CD14-positive monocyte (primary cell): ENCODE measurements at regions not wholly inside any gene's neighbourhood (a gene's known extent, or its start where the extent isn't known, plus 50 kb on each side); places are given as distances from the start of the nearest gene placed in this dataset.

Experiments
- DNase-seq, 3 donors: peaks; one replicate each; pipeline ENCODE4 v3.0.0-alpha.2; 2011 to 2022
- H2AFZ ChIP-seq: 2 replicates; pipeline ENCODE4 v1.6.0; 2012; ENCODE audit warnings: mild to moderate bottlenecking, low read depth, low read length, inconsistent platforms; ENCODE audit not compliant: insufficient read depth, poor library complexity, severe bottlenecking
- H3K27ac ChIP-seq, 2 donors: 1 replicate in 1 of 2; 2 replicates in 1 of 2; pipeline ENCODE4 v1.5.1; 2012 to 2013; ENCODE audit warnings: low read length in 2 of 2, control low read depth in 1 of 2, inconsistent platforms in 1 of 2, low read depth in 1 of 2, mild to moderate bottlenecking in 1 of 2
- H3K27me3 ChIP-seq, 2 donors: one replicate each; pipeline versions ENCODE4 v1.6.0 to v1.6.1; 2011 to 2013; ENCODE audit warnings: low read length in 2 of 2; ENCODE audit not compliant: control insufficient read depth in 2 of 2, insufficient read depth in 2 of 2
- H3K36me3 ChIP-seq, 2 donors: replicated peaks in 1 of 2; 1 replicate in 1 of 2; 2 replicates in 1 of 2; pipeline versions ENCODE4 v1.5.1 to v1.6.1; 2012 to 2013; ENCODE audit warnings: low read length in 2 of 2, control low read depth in 1 of 2, inconsistent platforms in 1 of 2, mild to moderate bottlenecking in 1 of 2; ENCODE audit not compliant: insufficient read depth in 2 of 2, control insufficient read depth in 1 of 2
- H3K4me1 ChIP-seq, 2 donors: 1 replicate in 1 of 2; 2 replicates in 1 of 2; pipeline versions ENCODE4 v1.5.1 to v1.6.1; 2012 to 2013; ENCODE audit warnings: low read length in 2 of 2, control low read depth in 1 of 2, inconsistent platforms in 1 of 2, mild to moderate bottlenecking in 1 of 2, moderate library complexity in 1 of 2; ENCODE audit not compliant: insufficient read depth in 2 of 2, control insufficient read depth in 1 of 2
- H3K4me2 ChIP-seq: replicated peaks from 2 replicates; pipeline ENCODE3; 2012; ENCODE audit warnings: low read length, moderate library complexity, mild to moderate bottlenecking; ENCODE audit not compliant: poor library complexity, severe bottlenecking; ENCODE audit errors: extremely low read depth
- H3K4me3 ChIP-seq, 3 experiments: fragments of 200-600 bp in 1 of 3; sonication (generic) in 1 of 3; replicated peaks in 1 of 3; 1 replicate in 2 of 3; 2 replicates in 1 of 3; pipeline ENCODE4 v1.5.1; 2011 to 2013; ENCODE audit warnings: low read length in 3 of 3, mild to moderate bottlenecking in 3 of 3, control low read depth in 2 of 3, low read depth in 2 of 3, inconsistent platforms in 1 of 3, moderate library complexity in 1 of 3
- H3K79me2 ChIP-seq: 2 replicates; pipeline ENCODE4 v1.6.0; 2012; ENCODE audit warnings: mild to moderate bottlenecking, control low read depth, inconsistent platforms, low read length, moderate library complexity; ENCODE audit not compliant: insufficient read depth
- H3K9ac ChIP-seq: 2 replicates; pipeline ENCODE4 v1.6.0; 2017; ENCODE audit warnings: low read length, mild to moderate bottlenecking; ENCODE audit not compliant: insufficient read depth, poor library complexity, severe bottlenecking
- H3K9me3 ChIP-seq, 2 donors: replicated peaks in 1 of 2; 1 replicate in 1 of 2; 2 replicates in 1 of 2; pipeline versions ENCODE4 v1.5.1 to v1.6.1; 2012 to 2013; ENCODE audit warnings: low read length in 2 of 2, control low read depth in 1 of 2; ENCODE audit not compliant: control insufficient read depth in 1 of 2, insufficient read depth in 1 of 2
- H4K20me1 ChIP-seq: 2 replicates; pipeline ENCODE4 v1.6.0; 2012; ENCODE audit warnings: mild to moderate bottlenecking, low read length, control low read depth, moderate library complexity; ENCODE audit not compliant: insufficient read depth
- H3K27ac Mint-ChIP-seq, 7 donors: one replicate each; pipeline ENCODE4 v1.8.0; 2020; ENCODE audit warnings: mild to moderate bottlenecking in 7 of 7, mixed read lengths in 7 of 7, moderate library complexity in 6 of 7, inconsistent platforms in 2 of 7
- H3K27me3 Mint-ChIP-seq, 3 donors: one replicate each; pipeline ENCODE4 v1.8.0; 2021 to 2022; ENCODE audit warnings: low read depth in 3 of 3, mild to moderate bottlenecking in 3 of 3, mixed read lengths in 3 of 3, moderate library complexity in 3 of 3, inconsistent platforms in 1 of 3
- H3K36me3 Mint-ChIP-seq, 2 donors: one replicate each; pipeline ENCODE4 v1.8.0; 2020; ENCODE audit warnings: mixed read lengths in 2 of 2, inconsistent platforms in 1 of 2, mild to moderate bottlenecking in 1 of 2
- H3K4me1 Mint-ChIP-seq: one replicate; pipeline ENCODE4 v1.8.0; 2020; ENCODE audit warnings: mild to moderate bottlenecking, mixed read lengths
- H3K4me3 Mint-ChIP-seq, 2 donors: one replicate each; pipeline ENCODE4 v1.8.0; 2020; ENCODE audit warnings: mild to moderate bottlenecking in 2 of 2, mixed read lengths in 2 of 2, moderate library complexity in 1 of 2
- H3K9me3 Mint-ChIP-seq, 7 donors: one replicate each; pipeline ENCODE4 v1.8.0; 2020 to 2022; ENCODE audit warnings: mixed read lengths in 7 of 7, mild to moderate bottlenecking in 6 of 7, moderate library complexity in 6 of 7, inconsistent platforms in 2 of 7
- WGBS: methylation state at CpG from one replicate; pipeline ENCODE4 v1.1.5; 2013; ENCODE audit warnings: missing lambda C conversion rate; ENCODE audit not compliant: insufficient coverage; 5-methylcytosine and 5-hydroxymethylcytosine counted together
- intact Hi-C, 2 donors: fragments of 100-400 bp; cut with micrococcal nuclease; formaldehyde crosslinking; loops; one replicate each; pipeline versions ENCODE4 v1.15.0 to v1.15.1; 2023
- TF ChIP-seq, protein P1 (sequence below): fragments of 200-600 bp; IDR thresholded peaks from one replicate; pipeline ENCODE4 v1.8.0; 2022; ENCODE audit warnings: antibody characterized with exemption, mild to moderate bottlenecking

DNA sequence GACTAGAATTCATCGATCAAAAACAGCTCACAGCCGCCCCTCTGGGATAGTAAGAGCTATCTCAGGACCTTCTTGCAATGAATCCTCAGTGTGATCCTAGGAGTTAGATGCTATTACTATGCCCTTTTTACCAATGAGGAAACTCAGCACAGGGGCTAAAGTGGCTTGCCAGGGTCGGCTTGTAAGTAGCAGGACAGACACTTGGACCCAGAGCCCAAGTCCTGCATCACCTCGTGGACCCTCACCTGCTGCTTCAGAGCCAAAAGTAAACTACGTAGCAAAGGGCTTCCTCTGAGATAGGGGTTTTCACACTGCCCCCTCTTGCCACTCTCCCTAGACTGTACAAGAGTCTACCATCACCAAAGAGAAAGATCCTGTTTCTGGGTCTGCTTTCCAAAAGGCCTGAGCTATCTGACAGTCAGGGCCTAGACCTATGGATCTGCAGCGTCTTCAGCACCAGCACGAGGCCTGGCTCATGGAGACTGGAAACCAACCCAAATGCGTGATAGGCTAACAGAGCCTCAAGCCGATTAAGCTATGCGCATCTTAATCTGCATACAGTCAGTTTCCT lies 172.3 kb downstream of the ANKRD60 start:
- no peak overlapping the region for H3K27ac ChIP-seq
- H2AFZ ChIP-seq: no peak overlapping the region
- peaks cover 0 to 6% of the 10 kb centered on the region in 2 donors for H3K9me3 ChIP-seq
- intact Hi-C loops: no loop called here
- peak overlapping the region in 1 of 7 donors; percentile 13 for H3K27ac Mint-ChIP-seq
- H3K9me3 Mint-ChIP-seq: peaks cover 0 to 9% (median 6%) of the 10 kb centered on the region in 7 donors
- TF ChIP-seq, protein P1, sequence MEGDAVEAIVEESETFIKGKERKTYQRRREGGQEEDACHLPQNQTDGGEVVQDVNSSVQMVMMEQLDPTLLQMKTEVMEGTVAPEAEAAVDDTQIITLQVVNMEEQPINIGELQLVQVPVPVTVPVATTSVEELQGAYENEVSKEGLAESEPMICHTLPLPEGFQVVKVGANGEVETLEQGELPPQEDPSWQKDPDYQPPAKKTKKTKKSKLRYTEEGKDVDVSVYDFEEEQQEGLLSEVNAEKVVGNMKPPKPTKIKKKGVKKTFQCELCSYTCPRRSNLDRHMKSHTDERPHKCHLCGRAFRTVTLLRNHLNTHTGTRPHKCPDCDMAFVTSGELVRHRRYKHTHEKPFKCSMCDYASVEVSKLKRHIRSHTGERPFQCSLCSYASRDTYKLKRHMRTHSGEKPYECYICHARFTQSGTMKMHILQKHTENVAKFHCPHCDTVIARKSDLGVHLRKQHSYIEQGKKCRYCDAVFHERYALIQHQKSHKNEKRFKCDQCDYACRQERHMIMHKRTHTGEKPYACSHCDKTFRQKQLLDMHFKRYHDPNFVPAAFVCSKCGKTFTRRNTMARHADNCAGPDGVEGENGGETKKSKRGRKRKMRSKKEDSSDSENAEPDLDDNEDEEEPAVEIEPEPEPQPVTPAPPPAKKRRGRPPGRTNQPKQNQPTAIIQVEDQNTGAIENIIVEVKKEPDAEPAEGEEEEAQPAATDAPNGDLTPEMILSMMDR: no peak
- no peak overlapping the region for H3K4me2 ChIP-seq
- no peak overlapping the region for H3K4me3 Mint-ChIP-seq
- H3K4me3 ChIP-seq: no peak overlapping the region
- H3K27me3 ChIP-seq: peaks cover 0 to 4% of the 10 kb centered on the region in 2 donors
- H3K27me3 Mint-ChIP-seq: peaks cover 5 to 12% (median 9%) of the 10 kb centered on the region in 3 donors
- no peaks in the 10 kb centered on the region for H3K36me3 Mint-ChIP-seq
- H4K20me1 ChIP-seq: no peaks in the 10 kb centered on the region
- H3K4me1 Mint-ChIP-seq: no peaks in the 10 kb centered on the region
- WGBS: 87% methylated on average over 7 of the region's 10 CpGs
- H3K79me2 ChIP-seq: no peaks in the 10 kb centered on the region
- H3K9ac ChIP-seq: no peak overlapping the region
- H3K4me1 ChIP-seq: no peaks in the 10 kb centered on the region
- H3K36me3 ChIP-seq: no peaks in the 10 kb centered on the region
- no peak for DNase-seq

DNA sequence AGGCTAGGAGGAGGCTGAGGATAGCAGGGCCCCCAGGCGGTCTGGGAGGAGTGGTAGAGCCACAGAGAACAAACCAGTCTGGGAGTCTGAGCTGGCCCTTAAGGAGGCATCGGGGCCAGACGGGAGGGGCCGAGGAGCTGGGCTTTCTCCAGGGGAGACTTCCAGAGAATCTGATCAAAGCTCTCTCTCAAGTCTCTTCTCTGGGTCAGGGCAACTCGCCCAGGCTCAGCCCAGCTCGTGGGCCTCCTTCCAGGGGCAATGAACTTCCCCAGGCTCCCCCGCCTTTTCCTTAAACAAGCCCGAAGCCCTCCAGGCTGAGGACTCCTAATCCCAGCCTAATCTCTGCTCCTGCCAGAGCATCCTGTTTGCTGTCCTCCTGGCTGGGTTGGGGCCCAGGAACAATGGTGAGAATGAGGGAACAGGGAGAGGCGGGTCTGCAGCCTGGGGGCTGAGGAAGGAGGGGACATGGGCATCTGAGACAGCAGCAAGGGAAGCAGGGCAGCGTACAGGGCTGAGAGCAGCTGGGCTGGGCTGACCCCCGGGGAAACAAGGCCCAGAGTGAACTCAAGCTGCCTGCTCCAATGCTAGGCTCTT lies 173.6 kb downstream of the ANKRD60 start:
- Mint-ChIP-seq H3K27me3 (peaks cover 5 to 11% (median 7%) of the 10 kb centered on the region in 3 donors), H3K4me3 (no peak overlapping the region), H3K27ac (no peak overlapping the region), H3K36me3 (no peaks in the 10 kb centered on the region), H3K9me3 (peaks cover 0 to 11% (median 6%) of the 10 kb centered on the region in 7 donors), H3K4me1 (no peaks in the 10 kb centered on the region)
- Histone ChIP-seq H3K4me1 (no peaks in the 10 kb centered on the region), H3K27me3 (peaks cover 0 to 2% of the 10 kb centered on the region in 2 donors), H3K4me3 (no peak overlapping the region), H3K79me2 (no peaks in the 10 kb centered on the region), H3K27ac (no peak overlapping the region), H3K36me3 (no peaks in the 10 kb centered on the region), H3K4me2 (no peak overlapping the region), H3K9ac (no peak overlapping the region), H2AFZ (no peak overlapping the region), H3K9me3 (peaks cover 0 to 8% of the 10 kb centered on the region in 2 donors), H4K20me1 (no peaks in the 10 kb centered on the region)
- intact Hi-C loops: no loop called here
- TF ChIP-seq, protein P1: no peak
- DNase-seq: no peak
- WGBS: 75% methylated on average over 10 of the region's 11 CpGs
